ENCODE measurements at regions not wholly inside any gene's neighbourhood (a gene's known extent, or its start where the extent isn't known, plus 50 kb on each side); places are given as distances from the start of the nearest gene placed in this dataset.

GRCh38 chr3:168534761-168535160, 439.0 kb upstream of the GOLIM4 start:
- H3K36me3 ChIP-seq (ENCODE audit: insufficient read depth, low read length), result no peaks in the 10 kb centered on the region
- ATAC-seq (ENCODE audit: insufficient read depth, low read depth) (peak; percentile 39; the same call in 1 of the 3 replicates), DNase-seq (peak; percentile 11)
- TF ChIP-seq CTCF (IDR thresholded peaks at IDR 0.05; ENCODE audit: borderline replicate concordance, extremely low read depth, low read length, poor library complexity, severe bottlenecking) (no peak), EZH2 (IDR thresholded peaks at IDR 0.05; ENCODE audit: borderline replicate concordance, low read depth, low read length, severe bottlenecking) (no peak)
- no peaks in the 10 kb centered on the region for H3K9me3 ChIP-seq (ENCODE audit: insufficient read depth, low read length, severe bottlenecking)
- H3K9ac ChIP-seq (ENCODE audit: low read depth, low read length), result no peak overlapping the region
- no peak overlapping the region for H3K4me2 ChIP-seq (ENCODE audit: insufficient read depth, low read length)
- no peaks in the 10 kb centered on the region for H3K4me1 ChIP-seq (ENCODE audit: insufficient read depth, low read length)
- H4K20me1 ChIP-seq (ENCODE audit: insufficient read depth, low read length), result no peaks in the 10 kb centered on the region
- H3K27me3 ChIP-seq (ENCODE audit: insufficient read depth, low read length, poor library complexity), result no peaks in the 10 kb centered on the region
- no peak overlapping the region for H3K4me3 ChIP-seq (ENCODE audit: low read depth in 1 of 2, low read length in 2 of 2)
- no peak overlapping the region for H2AFZ ChIP-seq (ENCODE audit: low read depth, low read length)
- H3K79me2 ChIP-seq (ENCODE audit: insufficient read depth, low read length), result no peaks in the 10 kb centered on the region
- H3K27ac ChIP-seq (ENCODE audit: low read length), result no peak overlapping the region

- Histone ChIP-seq H3K79me2 (ENCODE audit: insufficient read depth, low read length) (no peaks in the 10 kb centered on the region), H3K4me3 (ENCODE audit: low read depth in 1 of 2, low read length in 2 of 2) (no peak overlapping the region), H3K36me3 (ENCODE audit: insufficient read depth, low read length) (no peaks in the 10 kb centered on the region), H3K4me2 (ENCODE audit: insufficient read depth, low read length) (no peak overlapping the region), H2AFZ (ENCODE audit: low read depth, low read length) (no peak overlapping the region), H3K27ac (ENCODE audit: low read length) (no peak overlapping the region), H3K4me1 (ENCODE audit: insufficient read depth, low read length) (no peaks in the 10 kb centered on the region), H4K20me1 (ENCODE audit: insufficient read depth, low read length) (no peaks in the 10 kb centered on the region), H3K9me3 (ENCODE audit: insufficient read depth, low read length, severe bottlenecking) (no peaks in the 10 kb centered on the region), H3K9ac (ENCODE audit: low read depth, low read length) (no peak overlapping the region), H3K27me3 (ENCODE audit: insufficient read depth, low read length, poor library complexity) (no peaks in the 10 kb centered on the region)
- ATAC-seq (ENCODE audit: insufficient read depth, low read depth) (no peak), DNase-seq (no peak)
- no peak for TF ChIP-seq EZH2 (IDR thresholded peaks at IDR 0.05; ENCODE audit: borderline replicate concordance, low read depth, low read length, severe bottlenecking)
- TF ChIP-seq CTCF (IDR thresholded peaks at IDR 0.05; ENCODE audit: borderline replicate concordance, extremely low read depth, low read length, poor library complexity, severe bottlenecking), result no peak
These were observed 437.9 kb upstream of the GOLIM4 start for GRCh38 chr3:168533600-168533999.

- no peak for ATAC-seq (ENCODE audit: insufficient read depth, low read depth)
- TF ChIP-seq CTCF (IDR thresholded peaks at IDR 0.05; ENCODE audit: borderline replicate concordance, extremely low read depth, low read length, poor library complexity, severe bottlenecking) (no peak), EZH2 (IDR thresholded peaks at IDR 0.05; ENCODE audit: borderline replicate concordance, low read depth, low read length, severe bottlenecking) (no peak)
- DNase-seq, result no peak
- Histone ChIP-seq H3K27ac (ENCODE audit: low read length) (no peak overlapping the region), H3K9me3 (ENCODE audit: insufficient read depth, low read length, severe bottlenecking) (no peaks in the 10 kb centered on the region), H3K4me1 (ENCODE audit: insufficient read depth, low read length) (no peaks in the 10 kb centered on the region), H3K79me2 (ENCODE audit: insufficient read depth, low read length) (no peaks in the 10 kb centered on the region), H3K36me3 (ENCODE audit: insufficient read depth, low read length) (no peaks in the 10 kb centered on the region), H4K20me1 (ENCODE audit: insufficient read depth, low read length) (no peaks in the 10 kb centered on the region), H3K4me3 (ENCODE audit: low read depth in 1 of 2, low read length in 2 of 2) (no peak overlapping the region), H3K9ac (ENCODE audit: low read depth, low read length) (no peak overlapping the region), H2AFZ (ENCODE audit: low read depth, low read length) (no peak overlapping the region), H3K4me2 (ENCODE audit: insufficient read depth, low read length) (no peak overlapping the region), H3K27me3 (ENCODE audit: insufficient read depth, low read length, poor library complexity) (no peaks in the 10 kb centered on the region)
These were observed 436.4 kb upstream of the GOLIM4 start for GRCh38 chr3:168532135-168532534.

- Histone ChIP-seq H3K4me2 (ENCODE audit: insufficient read depth, low read length) (no peak overlapping the region), H3K9me3 (ENCODE audit: insufficient read depth, low read length, severe bottlenecking) (no peaks in the 10 kb centered on the region), H4K20me1 (ENCODE audit: insufficient read depth, low read length) (no peaks in the 10 kb centered on the region), H3K9ac (ENCODE audit: low read depth, low read length) (no peak overlapping the region), H3K79me2 (ENCODE audit: insufficient read depth, low read length) (no peaks in the 10 kb centered on the region), H3K36me3 (ENCODE audit: insufficient read depth, low read length) (no peaks in the 10 kb centered on the region), H2AFZ (ENCODE audit: low read depth, low read length) (no peak overlapping the region), H3K27me3 (ENCODE audit: insufficient read depth, low read length, poor library complexity) (no peaks in the 10 kb centered on the region), H3K27ac (ENCODE audit: low read length) (no peak overlapping the region), H3K4me3 (ENCODE audit: low read depth in 1 of 2, low read length in 2 of 2) (no peak overlapping the region), H3K4me1 (ENCODE audit: insufficient read depth, low read length) (no peaks in the 10 kb centered on the region)
- ATAC-seq (ENCODE audit: insufficient read depth, low read depth) (no peak), DNase-seq (no peak)
- TF ChIP-seq CTCF (IDR thresholded peaks at IDR 0.05; ENCODE audit: borderline replicate concordance, extremely low read depth, low read length, poor library complexity, severe bottlenecking), result no peak
- TF ChIP-seq EZH2 (IDR thresholded peaks at IDR 0.05; ENCODE audit: borderline replicate concordance, low read depth, low read length, severe bottlenecking), result no peak
These were observed 435.4 kb upstream of the GOLIM4 start for GRCh38 chr3:168531116-168531515.
